ENCODE measurements at regions not wholly inside any gene's neighbourhood (a gene's known extent, or its start where the extent isn't known, plus 50 kb on each side); places are given as distances from the start of the nearest gene placed in this dataset.

DNA sequence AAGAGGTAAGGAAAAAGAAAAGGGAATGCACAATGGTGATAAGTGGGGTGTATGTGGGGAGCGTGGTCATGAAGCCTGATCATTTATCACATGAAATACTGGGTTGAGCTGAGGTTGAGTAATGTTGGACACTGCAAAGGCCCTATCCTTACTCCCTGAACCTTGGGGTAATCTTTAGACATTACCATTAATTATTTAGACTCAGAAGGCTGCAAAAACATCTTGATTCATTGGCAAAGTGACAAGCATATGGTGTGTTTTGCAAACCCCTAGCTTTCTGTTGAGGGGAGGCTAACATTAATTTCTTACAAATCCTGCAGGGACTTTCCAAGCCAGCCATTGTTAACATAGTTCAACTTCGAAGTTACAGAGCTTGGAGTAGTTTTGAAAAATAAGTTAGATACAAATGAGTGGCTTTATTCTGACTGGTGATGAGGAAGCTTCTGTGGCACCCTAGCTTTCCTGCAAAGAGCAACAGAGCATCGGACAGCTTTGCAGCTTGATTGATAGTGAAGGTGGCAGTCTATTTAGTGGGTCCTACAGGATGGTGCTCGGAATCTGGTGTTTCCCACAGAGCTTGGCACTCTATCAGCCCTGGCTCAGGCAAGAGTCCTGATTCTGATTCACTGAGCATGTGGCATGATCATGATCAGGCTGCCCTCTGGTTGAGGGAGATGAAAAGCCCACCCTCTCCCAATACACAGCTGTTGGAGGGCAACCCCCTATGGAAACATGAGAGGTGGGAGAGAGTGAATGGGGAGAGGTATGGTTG, 153.7 kb upstream of the NPVF start:
- TF ChIP-seq POLR2A (IDR thresholded peaks at IDR 0.05; ENCODE audit: low read length) (no peak), GATA1 (IDR thresholded peaks at IDR 0.05; ENCODE audit: low read depth, low read length) (no peak)

Data from erythroblast (primary cell).